Adipocyte (in vitro differentiated cells): ENCODE measurements at regions not wholly inside any gene's neighbourhood (a gene's known extent, or its start where the extent isn't known, plus 50 kb on each side); places are given as distances from the start of the nearest gene placed in this dataset.

Experiments used
- DNase-seq: peaks from one replicate; pipeline ENCODE4 v3.0.0-alpha.2; 2015; ENCODE audit warnings: low read depth
- H3K27me3 ChIP-seq: replicated peaks from 2 replicates; pipeline ENCODE4 v1.7.0; 2013; ENCODE audit warnings: mild to moderate bottlenecking, low read length, moderate library complexity; ENCODE audit not compliant: control insufficient read depth, insufficient read depth
- H3K36me3 ChIP-seq: 2 replicates; pipeline ENCODE4 v1.7.0; 2013; ENCODE audit warnings: low read length, mild to moderate bottlenecking, moderate library complexity; ENCODE audit not compliant: control insufficient read depth, insufficient read depth, severe bottlenecking
- H3K4me1 ChIP-seq: 2 replicates; pipeline ENCODE4 v1.7.0; 2013; ENCODE audit warnings: mild to moderate bottlenecking, low read length, moderate library complexity; ENCODE audit not compliant: control insufficient read depth, insufficient read depth
- H3K4me3 ChIP-seq: 2 replicates; pipeline ENCODE4 v1.7.0; 2013; ENCODE audit warnings: mild to moderate bottlenecking, low read length, moderate library complexity
- H3K9ac ChIP-seq: 2 replicates; pipeline ENCODE4 v1.7.0; 2013; ENCODE audit warnings: mild to moderate bottlenecking, low read length, moderate library complexity
- H3K9me3 ChIP-seq: 2 replicates; pipeline ENCODE4 v1.7.0; 2013; ENCODE audit warnings: mild to moderate bottlenecking, low read length, moderate library complexity; ENCODE audit not compliant: control insufficient read depth

- peaks cover 22% of the 10 kb centered on the region for H3K4me1 ChIP-seq
Measured at GRCh38 chr12:127191129-127191528, 1075.8 kb upstream of the TMEM132C start.

GRCh38 chr12:127192391-127192790 is 1074.6 kb upstream of the TMEM132C start:
- Histone ChIP-seq H3K27me3 (no peaks in the 10 kb centered on the region), H3K4me3 (no peak overlapping the region)
- no peak for DNase-seq

More at GRCh38 chr12:127191129-127191528, 1075.8 kb upstream of the TMEM132C start:
- Histone ChIP-seq H3K9ac (no peak overlapping the region), H3K4me3 (no peak overlapping the region), H3K27me3 (no peaks in the 10 kb centered on the region), H3K9me3 (peaks cover 6% of the 10 kb centered on the region), H3K36me3 (no peaks in the 10 kb centered on the region)
- peak; percentile 54 for DNase-seq

GRCh38 chr12:127193341-127193740 is 1073.6 kb upstream of the TMEM132C start:
- Histone ChIP-seq H3K27me3 (no peaks in the 10 kb centered on the region), H3K4me3 (no peak overlapping the region), H3K9ac (no peak overlapping the region), H3K9me3 (peaks cover 6% of the 10 kb centered on the region), H3K36me3 (no peaks in the 10 kb centered on the region), H3K4me1 (peaks cover 22% of the 10 kb centered on the region)
- DNase-seq, result no peak

More at GRCh38 chr12:127192391-127192790, 1074.6 kb upstream of the TMEM132C start:
- Histone ChIP-seq H3K9me3 (peaks cover 6% of the 10 kb centered on the region), H3K36me3 (no peaks in the 10 kb centered on the region), H3K4me1 (peaks cover 22% of the 10 kb centered on the region), H3K9ac (no peak overlapping the region)

GRCh38 chr12:127194176-127194575 is 1072.8 kb upstream of the TMEM132C start:
- Histone ChIP-seq H3K36me3 (no peaks in the 10 kb centered on the region), H3K4me1 (peaks cover 22% of the 10 kb centered on the region), H3K9me3 (peaks cover 6% of the 10 kb centered on the region), H3K4me3 (no peak overlapping the region), H3K27me3 (no peaks in the 10 kb centered on the region), H3K9ac (no peak overlapping the region)
- no peak for DNase-seq

GRCh38 chr12:127205781-127206555 is 1061.0 kb upstream of the TMEM132C start:
- Histone ChIP-seq H3K9me3 (no peaks in the 10 kb centered on the region), H3K27me3 (no peaks in the 10 kb centered on the region), H3K4me1 (no peaks in the 10 kb centered on the region), H3K4me3 (no peak overlapping the region), H3K9ac (no peak overlapping the region), H3K36me3 (no peaks in the 10 kb centered on the region)
- DNase-seq, result no peak

- H3K27me3 ChIP-seq, result no peaks in the 10 kb centered on the region
- no peaks in the 10 kb centered on the region for H3K36me3 ChIP-seq
- DNase-seq, result no peak
- peaks cover 9% of the 10 kb centered on the region for H3K4me1 ChIP-seq
- no peak overlapping the region for H3K4me3 ChIP-seq
- H3K9ac ChIP-seq, result no peak overlapping the region
- H3K9me3 ChIP-seq, result no peaks in the 10 kb centered on the region
Measured at GRCh38 chr12:127209318-127209717, 1057.7 kb upstream of the TMEM132C start.

GRCh38 chr12:127214186-127214585 is 1052.8 kb upstream of the TMEM132C start:
- no peak overlapping the region for H3K4me3 ChIP-seq
- H3K27me3 ChIP-seq, result no peaks in the 10 kb centered on the region
- peak overlapping the region; percentile 33 for H3K9ac ChIP-seq
- no peak for DNase-seq
- peaks cover 17% of the 10 kb centered on the region for H3K4me1 ChIP-seq
- no peaks in the 10 kb centered on the region for H3K9me3 ChIP-seq
- H3K36me3 ChIP-seq, result no peaks in the 10 kb centered on the region

- Histone ChIP-seq H3K27me3 (no peaks in the 10 kb centered on the region), H3K9ac (no peak overlapping the region), H3K36me3 (no peaks in the 10 kb centered on the region), H3K4me1 (peaks cover 3% of the 10 kb centered on the region), H3K4me3 (no peak overlapping the region), H3K9me3 (no peaks in the 10 kb centered on the region)
- no peak for DNase-seq
Measured at GRCh38 chr12:127223011-127223410, 1044.0 kb upstream of the TMEM132C start.

- Histone ChIP-seq H3K36me3 (no peaks in the 10 kb centered on the region), H3K9me3 (no peaks in the 10 kb centered on the region), H3K9ac (peak overlapping the region; percentile 23), H3K4me1 (peaks cover 3% of the 10 kb centered on the region), H3K4me3 (no peak overlapping the region), H3K27me3 (no peaks in the 10 kb centered on the region)
- no peak for DNase-seq
Measured at GRCh38 chr12:127223731-127224130, 1043.2 kb upstream of the TMEM132C start.

GRCh38 chr12:127230843-127231260 is 1036.1 kb upstream of the TMEM132C start:
- peaks cover 17% of the 10 kb centered on the region for H3K4me1 ChIP-seq
- no peaks in the 10 kb centered on the region for H3K27me3 ChIP-seq
- peak overlapping the region; percentile 62 for H3K9ac ChIP-seq
- DNase-seq, result peak; percentile 92
- H3K9me3 ChIP-seq, result no peaks in the 10 kb centered on the region
- H3K4me3 ChIP-seq, result no peak overlapping the region
- H3K36me3 ChIP-seq, result no peaks in the 10 kb centered on the region

GRCh38 chr12:127231371-127231770 is 1035.6 kb upstream of the TMEM132C start:
- Histone ChIP-seq H3K9me3 (no peaks in the 10 kb centered on the region), H3K4me1 (peaks cover 17% of the 10 kb centered on the region), H3K4me3 (no peak overlapping the region), H3K27me3 (no peaks in the 10 kb centered on the region), H3K36me3 (no peaks in the 10 kb centered on the region), H3K9ac (peak overlapping the region; percentile 62)
- DNase-seq, result no peak
